Breast epithelium (tissue), 4 donors: ENCODE measurements at regions not wholly inside any gene's neighbourhood (a gene's known extent, or its start where the extent isn't known, plus 50 kb on each side); places are given as distances from the start of the nearest gene placed in this dataset.

Experiments
- DNase-seq, 2 donors: peaks; one replicate each; pipeline ENCODE4 v3.0.0-alpha.2; 2019; ENCODE audit warnings: low spot score in 2 of 2
- H3K27ac ChIP-seq, 2 donors: fragments of 200-600 bp; sonication (generic) in 1 of 2; one replicate each; pipeline ENCODE4 v1.5.1; 2016 to 2019; ENCODE audit warnings: mild to moderate bottlenecking in 1 of 2
- H3K27me3 ChIP-seq, 2 donors: fragments of 200-600 bp; sonication (generic) in 1 of 2; one replicate each; pipeline versions ENCODE4 v1.5.1 to v1.6.0; 2017 to 2019; ENCODE audit warnings: control low read depth in 1 of 2, mild to moderate bottlenecking in 1 of 2
- H3K36me3 ChIP-seq: fragments of 200-600 bp; one replicate; pipeline ENCODE4 v1.5.1; 2019
- H3K4me1 ChIP-seq, 2 donors: fragments of 200-600 bp; sonication (generic); one replicate each; pipeline ENCODE4 v1.5.1; 2016 to 2019; ENCODE audit warnings: control low read depth in 1 of 2
- H3K4me3 ChIP-seq, 3 donors: fragments of 200-600 bp; sonication (generic); 1 replicate in 2 of 3; 2 replicates in 1 of 3; pipeline ENCODE4 v1.5.1; 2016 to 2019; ENCODE audit warnings: mild to moderate bottlenecking in 3 of 3, moderate library complexity in 2 of 3
- H3K9me3 ChIP-seq, 2 donors: fragments of 200-600 bp; sonication (generic) in 1 of 2; one replicate each; pipeline ENCODE4 v1.5.1; 2016 to 2019; ENCODE audit warnings: control low read depth in 1 of 2
- CTCF ChIP-seq, 3 donors: fragments of 450-650 bp; IDR thresholded peaks; one replicate each; pipeline ENCODE4 v1.5.1; 2016 to 2017; ENCODE audit warnings: antibody characterized with exemption in 3 of 3, mild to moderate bottlenecking in 3 of 3, moderate library complexity in 3 of 3
- POLR2A ChIP-seq: fragments of 450-650 bp; IDR thresholded peaks from one replicate; pipeline ENCODE4 v1.6.1; 2016; ENCODE audit warnings: antibody characterized with exemption, mild to moderate bottlenecking, moderate library complexity
- POLR2AphosphoS5 ChIP-seq, 3 donors: sonication (generic); formaldehyde crosslinking; IDR thresholded peaks; one replicate each; pipeline ENCODE4 v1.6.1; 2017; ENCODE audit warnings: antibody characterized with exemption in 3 of 3
- intact Hi-C: fragments of 100-400 bp; cut with DNase I; formaldehyde crosslinking; loops from one replicate; pipeline ENCODE4 v1.15.1; 2023; ENCODE audit warnings: low total_unique reads

GRCh38 chr7:32253299-32253698 lies 183.1 kb upstream of the PDE1C start:
- Histone ChIP-seq H3K4me3 (no peak overlapping the region), H3K36me3 (no peaks in the 10 kb centered on the region), H3K27me3 (no peaks in the 10 kb centered on the region), H3K27ac (no peak overlapping the region), H3K4me1 (no peaks in the 10 kb centered on the region), H3K9me3 (no peaks in the 10 kb centered on the region)
- intact Hi-C loops: no loop called here
- TF ChIP-seq CTCF (IDR thresholded peaks at IDR 0.05): no peak
- no peak for DNase-seq

GRCh38 chr7:32251659-32252058 lies 181.5 kb upstream of the PDE1C start:
- no peak for DNase-seq
- H3K4me1 ChIP-seq: no peaks in the 10 kb centered on the region

GRCh38 chr7:32250471-32251260 lies 180.5 kb upstream of the PDE1C start:
- no peak for TF ChIP-seq CTCF (IDR thresholded peaks at IDR 0.05)
- no peak for TF ChIP-seq POLR2AphosphoS5 (IDR thresholded peaks at IDR 0.05)
- TF ChIP-seq POLR2A: no peak
- Histone ChIP-seq H3K4me1 (no peaks in the 10 kb centered on the region), H3K27ac (no peak overlapping the region), H3K4me3 (no peak overlapping the region), H3K9me3 (no peaks in the 10 kb centered on the region), H3K27me3 (no peaks in the 10 kb centered on the region), H3K36me3 (no peaks in the 10 kb centered on the region)
- intact Hi-C loops: no loop called here
- DNase-seq: no peak

More at GRCh38 chr7:32251659-32252058, 181.5 kb upstream of the PDE1C start:
- H3K36me3 ChIP-seq: no peaks in the 10 kb centered on the region
- H3K27me3 ChIP-seq: no peaks in the 10 kb centered on the region
- no peak overlapping the region for H3K27ac ChIP-seq
- intact Hi-C loops: no loop called here
- H3K4me3 ChIP-seq: no peak overlapping the region
- TF ChIP-seq POLR2A: no peak
- no peaks in the 10 kb centered on the region for H3K9me3 ChIP-seq

- Histone ChIP-seq H3K27me3 (no peaks in the 10 kb centered on the region), H3K27ac (no peak overlapping the region), H3K9me3 (no peaks in the 10 kb centered on the region), H3K4me3 (no peak overlapping the region), H3K4me1 (no peaks in the 10 kb centered on the region), H3K36me3 (no peaks in the 10 kb centered on the region)
- DNase-seq: no peak
- intact Hi-C loops: no loop called here
- TF ChIP-seq CTCF (IDR thresholded peaks at IDR 0.05): no peak
- no peak for TF ChIP-seq POLR2A
- TF ChIP-seq POLR2AphosphoS5 (IDR thresholded peaks at IDR 0.05): no peak
These were observed 179.8 kb upstream of the PDE1C start for GRCh38 chr7:32250003-32250402.

GRCh38 chr7:32248522-32248921 lies 178.3 kb upstream of the PDE1C start:
- intact Hi-C loops: no loop called here

More at GRCh38 chr7:32248522-32248921, 178.3 kb upstream of the PDE1C start:
- Histone ChIP-seq H3K4me1 (no peaks in the 10 kb centered on the region), H3K9me3 (no peaks in the 10 kb centered on the region), H3K27me3 (no peaks in the 10 kb centered on the region), H3K4me3 (no peak overlapping the region), H3K36me3 (no peaks in the 10 kb centered on the region), H3K27ac (no peak overlapping the region)
- TF ChIP-seq POLR2A (no peak), CTCF (IDR thresholded peaks at IDR 0.05) (no peak), POLR2AphosphoS5 (IDR thresholded peaks at IDR 0.05) (no peak)
- no peak for DNase-seq
